Activated CD4-positive, alpha-beta T cell treated with anti-CD3 and anti-CD28 coated beads, Interleukin-2, amount 10 ng/mL, durations not matched to agents 7 days and 5 days (primary cell): ENCODE measurements at regions not wholly inside any gene's neighbourhood (a gene's known extent, or its start where the extent isn't known, plus 50 kb on each side); places are given as distances from the start of the nearest gene placed in this dataset.
"Not testable (repeated sequence)": the region's sequence is repeated elsewhere in the genome, so short reads cannot be mapped to it uniquely, and the experiment has no call there.

ENCODE experiments used
- CTCF ChIA-PET: fragments of 350-600 bp; sonication (Branson Sonifier 250); formaldehyde crosslinking; loops from one replicate; lab custom pipeline; 2021; ENCODE audit warnings: antibody characterized with exemption; lab: Charles Lee
- POLR2A ChIA-PET: fragments of 350-600 bp; sonication (Branson Sonifier 250); formaldehyde crosslinking; loops from one replicate; lab custom pipeline; 2021; ENCODE audit warnings: antibody characterized with exemption; lab: Charles Lee
- DNase-seq: peaks from one replicate; pipeline ENCODE4 v3.0.0-alpha.2; 2020
- H3K27ac Mint-ChIP-seq: one replicate; pipeline ENCODE4 v1.8.0; 2021; ENCODE audit warnings: mild to moderate bottlenecking, moderate library complexity, mixed read lengths
- H3K27me3 Mint-ChIP-seq: one replicate; pipeline ENCODE4 v1.8.0; 2021; ENCODE audit warnings: mixed read lengths
- H3K36me3 Mint-ChIP-seq: one replicate; pipeline ENCODE4 v1.8.0; 2021; ENCODE audit warnings: low read depth, mixed read lengths
- H3K4me1 Mint-ChIP-seq: one replicate; pipeline ENCODE4 v1.8.0; 2021; ENCODE audit warnings: mixed read lengths
- H3K4me3 Mint-ChIP-seq: one replicate; pipeline ENCODE4 v1.8.0; 2021; ENCODE audit warnings: mild to moderate bottlenecking, moderate library complexity, mixed read lengths
- H3K9me3 Mint-ChIP-seq: one replicate; pipeline ENCODE4 v1.8.0; 2021; ENCODE audit warnings: mixed read lengths

GRCh38 chr10:33025910-33026309, 67.9 kb upstream of the ITGB1 start:
- Mint-ChIP-seq H3K4me3 (no peak overlapping the region), H3K27ac (no peak overlapping the region), H3K27me3 (no peaks in the 10 kb centered on the region), H3K36me3 (no peaks in the 10 kb centered on the region), H3K9me3 (no peaks in the 10 kb centered on the region), H3K4me1 (peaks cover 36% of the 10 kb centered on the region)
- ChIA-PET POLR2A (no interaction called here), CTCF (interaction anchor here (1.2 to 1.4 kb wide), 2 partner anchors 9 to 17 kb away, joined by 3 to 4 read pairs; no protein-coding TSS in a partner anchor)
- DNase-seq = no peak

DNA sequence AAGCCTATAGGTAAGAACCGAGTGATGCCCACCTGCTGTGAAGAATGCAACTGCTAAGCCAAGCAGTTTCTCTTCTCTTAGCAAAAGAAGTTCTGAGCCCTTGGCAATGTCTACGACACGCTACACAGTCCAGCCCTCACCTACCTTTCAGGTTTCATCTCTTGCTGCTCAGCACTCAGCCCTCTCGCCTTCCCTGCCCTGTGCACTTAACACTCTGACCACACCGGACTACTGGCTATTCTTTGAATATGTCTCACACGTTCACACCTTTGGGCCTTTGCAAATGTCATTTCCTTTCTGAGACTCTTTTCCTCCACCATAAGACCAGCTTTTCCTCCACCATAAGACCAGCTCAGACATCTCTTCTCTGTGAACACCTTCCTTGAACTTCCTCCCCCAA, 67.0 kb upstream of the ITGB1 start:
- Mint-ChIP-seq H3K4me1 (peaks cover 36% of the 10 kb centered on the region), H3K36me3 (no peaks in the 10 kb centered on the region), H3K27ac (no peak overlapping the region), H3K4me3 (no peak overlapping the region), H3K9me3 (peaks cover under 1% of the 10 kb centered on the region), H3K27me3 (no peaks in the 10 kb centered on the region)
- no peak for DNase-seq
- CTCF ChIA-PET = interaction anchor here (1.2 to 1.4 kb wide), 2 partner anchors 10 to 16 kb away, joined by 4 to 5 read pairs; no protein-coding TSS in a partner anchor
- POLR2A ChIA-PET = no interaction called here

- Mint-ChIP-seq H3K4me1 (peaks cover 20% of the 10 kb centered on the region), H3K27ac (no peak overlapping the region), H3K36me3 (no peaks in the 10 kb centered on the region), H3K4me3 (no peak overlapping the region), H3K9me3 (peaks cover 3% of the 10 kb centered on the region), H3K27me3 (peaks cover 1% of the 10 kb centered on the region)
- POLR2A ChIA-PET = no interaction called here
- CTCF ChIA-PET = interaction anchor here (1.0 kb wide), 1 partner anchor 17 kb away, joined by 3 read pairs; no protein-coding TSS in a partner anchor
- no peak for DNase-seq
These were observed 64.7 kb upstream of the ITGB1 start for GRCh38 chr10:33022691-33023090.

- H3K36me3 Mint-ChIP-seq = no peaks in the 10 kb centered on the region
- H3K4me3 Mint-ChIP-seq = no peak overlapping the region
- H3K4me1 Mint-ChIP-seq = peaks cover 14% of the 10 kb centered on the region
- peaks cover 3% of the 10 kb centered on the region for H3K9me3 Mint-ChIP-seq
- no peak for DNase-seq
- CTCF ChIA-PET = interaction anchor here (1.0 kb wide), 1 partner anchor 18 kb away, joined by 3 read pairs; no protein-coding TSS in a partner anchor
- POLR2A ChIA-PET = no interaction called here
- H3K27me3 Mint-ChIP-seq = peaks cover 1% of the 10 kb centered on the region
- no peak overlapping the region for H3K27ac Mint-ChIP-seq
These were observed 64.1 kb upstream of the ITGB1 start for GRCh38 chr10:33022090-33022489.

DNA sequence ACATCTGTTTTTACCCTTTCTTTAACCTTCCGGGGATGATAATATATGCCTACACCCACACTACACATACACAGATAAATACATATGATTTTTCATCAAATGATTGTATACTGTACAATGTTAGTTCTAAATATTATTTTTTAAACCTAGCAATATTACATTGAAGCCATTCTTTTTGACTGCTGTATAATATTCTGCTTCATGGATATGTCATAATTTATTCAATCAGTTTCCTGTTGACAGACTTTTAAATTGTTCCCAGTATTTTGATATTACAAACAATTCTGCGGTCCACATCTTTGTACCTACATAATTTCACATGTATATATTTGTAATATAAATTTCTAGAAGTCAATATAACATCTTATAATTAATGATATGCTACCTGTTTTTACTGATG, 59.0 kb upstream of the ITGB1 start:
- Mint-ChIP-seq H3K27me3 (peaks cover 1% of the 10 kb centered on the region), H3K4me1 (peaks cover 2% of the 10 kb centered on the region), H3K4me3 (no peak overlapping the region), H3K36me3 (no peaks in the 10 kb centered on the region), H3K27ac (no peak overlapping the region), H3K9me3 (peaks cover 3% of the 10 kb centered on the region)
- POLR2A ChIA-PET = no interaction called here
- DNase-seq = no peak
- CTCF ChIA-PET = no interaction called here

- H3K4me3 Mint-ChIP-seq = no peak overlapping the region
- peaks cover 3% of the 10 kb centered on the region for H3K9me3 Mint-ChIP-seq
- no peaks in the 10 kb centered on the region for H3K36me3 Mint-ChIP-seq
- POLR2A ChIA-PET = no interaction called here
- H3K27me3 Mint-ChIP-seq = peaks cover 3% of the 10 kb centered on the region
- CTCF ChIA-PET = no interaction called here
- H3K27ac Mint-ChIP-seq = no peak overlapping the region
- no peak for DNase-seq
- peaks cover 8% of the 10 kb centered on the region for H3K4me1 Mint-ChIP-seq
These were observed 57.9 kb upstream of the ITGB1 start for GRCh38 chr10:33015761-33016547.

DNA sequence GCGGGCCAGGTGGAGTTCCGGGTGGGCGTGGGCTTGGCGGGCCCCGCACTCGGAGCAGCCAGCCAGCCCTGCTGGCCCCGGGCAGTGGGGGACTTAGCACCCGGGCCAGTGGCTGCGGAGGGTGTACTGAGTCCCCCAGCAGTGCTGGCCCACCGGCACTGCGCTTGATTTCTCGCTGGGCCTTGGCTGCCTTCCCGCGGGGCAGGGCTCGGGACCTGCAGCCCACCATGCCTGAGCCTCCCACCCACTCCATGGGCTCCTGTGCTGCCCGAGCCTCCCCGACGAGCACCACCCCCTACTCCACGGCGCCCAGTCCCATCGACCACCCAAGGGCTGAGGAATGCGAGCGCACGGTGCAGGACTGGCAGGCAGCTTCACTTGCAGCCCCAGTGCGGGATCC, 55.3 kb upstream of the ITGB1 start:
- DNase-seq, CTCF ChIA-PET, H3K36me3 Mint-ChIP-seq, POLR2A ChIA-PET, H3K9me3 Mint-ChIP-seq, H3K27me3 Mint-ChIP-seq, H3K4me3 Mint-ChIP-seq, H3K27ac Mint-ChIP-seq: not testable (repeated sequence)
- peaks cover 33% of the 10 kb centered on the region for H3K4me1 Mint-ChIP-seq

GRCh38 chr10:33012306-33012705, 54.3 kb upstream of the ITGB1 start:
- no peak for DNase-seq
- Mint-ChIP-seq H3K9me3 (no peaks in the 10 kb centered on the region), H3K27me3 (peaks cover 8% of the 10 kb centered on the region), H3K4me1 (peaks cover 36% of the 10 kb centered on the region), H3K27ac (peak overlapping the region; percentile 14), H3K4me3 (no peak overlapping the region), H3K36me3 (no peaks in the 10 kb centered on the region)
- CTCF ChIA-PET = interaction anchor here (1.3 kb wide), 1 partner anchor 12 kb away, joined by 3 read pairs; no protein-coding TSS in a partner anchor
- POLR2A ChIA-PET = no interaction called here

- Mint-ChIP-seq H3K36me3 (no peaks in the 10 kb centered on the region), H3K27me3 (peaks cover 8% of the 10 kb centered on the region), H3K27ac (peak overlapping the region; percentile 87), H3K4me1 (peaks cover 49% of the 10 kb centered on the region), H3K4me3 (no peak overlapping the region), H3K9me3 (no peaks in the 10 kb centered on the region)
- peak; percentile 44 for DNase-seq
- ChIA-PET POLR2A (interaction anchor here (1.2 kb wide), 1 partner anchor 148 kb away, joined by 3 read pairs; no protein-coding TSS in a partner anchor), CTCF (interaction anchor here (0.8 to 1.7 kb wide), 4 partner anchors 9 to 145 kb away, joined by 5 to 6 read pairs (median 6); no protein-coding TSS in a partner anchor)
These were observed 52.4 kb upstream of the ITGB1 start for GRCh38 chr10:33010132-33011037.

DNA sequence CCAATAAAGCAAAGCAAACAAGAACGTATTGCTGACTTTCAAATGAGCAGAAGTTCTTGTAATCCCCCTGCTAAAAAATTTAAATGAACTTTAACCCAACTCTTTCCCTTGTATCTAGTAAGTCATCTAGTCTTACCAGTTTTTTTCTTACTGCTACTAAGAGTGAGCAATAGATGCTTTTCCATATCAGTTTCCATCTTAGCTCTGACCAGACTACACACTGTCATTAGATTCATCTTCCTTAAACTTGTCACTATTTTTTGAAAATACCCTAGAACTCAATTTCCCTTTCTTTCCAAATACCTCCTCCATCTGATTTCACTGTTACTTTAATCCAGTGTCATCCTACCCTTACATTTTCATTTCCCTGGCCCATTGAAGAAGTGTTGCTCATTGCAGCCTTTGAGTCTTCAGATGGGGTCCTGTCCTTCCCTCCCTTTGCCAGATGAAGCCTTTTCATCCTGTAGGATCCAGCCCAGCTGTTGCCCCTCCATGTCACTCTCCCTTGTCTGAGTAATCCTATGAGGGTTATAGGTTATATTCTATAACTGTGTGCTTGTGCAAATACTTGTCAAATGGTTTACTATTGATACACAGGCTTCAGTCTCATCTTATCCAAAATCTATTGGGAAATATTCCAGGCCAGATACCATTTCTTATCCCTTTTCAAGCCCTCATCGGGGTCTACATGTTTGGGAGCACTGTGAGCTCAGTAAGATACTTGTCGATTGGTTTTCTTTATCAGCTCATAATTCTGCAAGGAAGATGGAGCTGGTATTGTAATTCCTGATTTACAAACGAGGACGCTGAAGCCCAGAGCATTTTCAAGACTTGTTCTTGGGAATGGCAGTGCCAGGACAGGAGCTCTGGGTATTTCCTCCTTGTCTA, 51.5 kb upstream of the ITGB1 start:
- DNase-seq = no peak
- no peaks in the 10 kb centered on the region for H3K36me3 Mint-ChIP-seq
- H3K27me3 Mint-ChIP-seq = peaks cover 8% of the 10 kb centered on the region
- no peaks in the 10 kb centered on the region for H3K9me3 Mint-ChIP-seq
- peaks cover 52% of the 10 kb centered on the region for H3K4me1 Mint-ChIP-seq
- peak overlapping the region; percentile 87 for H3K27ac Mint-ChIP-seq
- no peak overlapping the region for H3K4me3 Mint-ChIP-seq
- POLR2A ChIA-PET = interaction anchor here (0.5 kb wide), 1 partner anchor 9 kb away, joined by 3 read pairs; no protein-coding TSS in a partner anchor
- CTCF ChIA-PET = interaction anchor here (0.6 to 1.7 kb wide), 26 partner anchors 8 to 715 kb away, joined by 3 to 8 read pairs (median 4); no protein-coding TSS in a partner anchor

- Mint-ChIP-seq H3K4me1 (peaks cover 52% of the 10 kb centered on the region), H3K27ac (peak overlapping the region; percentile 65), H3K27me3 (peaks cover 10% of the 10 kb centered on the region), H3K36me3 (no peaks in the 10 kb centered on the region), H3K4me3 (peak overlapping the region; percentile 55), H3K9me3 (no peaks in the 10 kb centered on the region)
- ChIA-PET CTCF (interaction anchor here (0.6 to 1.7 kb wide), 24 partner anchors 9 to 714 kb away, joined by 3 to 8 read pairs (median 3); no protein-coding TSS in a partner anchor), POLR2A (interaction anchor here (0.5 kb wide), 1 partner anchor 9 kb away, joined by 3 read pairs; no protein-coding TSS in a partner anchor)
- peak; percentile 74 for DNase-seq
These were observed 50.6 kb upstream of the ITGB1 start for GRCh38 chr10:33008499-33009243.
